ENCODE measurements at regions not wholly inside any gene's neighbourhood (a gene's known extent, or its start where the extent isn't known, plus 50 kb on each side); places are given as distances from the start of the nearest gene placed in this dataset.
"Not testable (repeated sequence)": the region's sequence is repeated elsewhere in the genome, so short reads cannot be mapped to it uniquely, and the experiment has no call there.

DNA sequence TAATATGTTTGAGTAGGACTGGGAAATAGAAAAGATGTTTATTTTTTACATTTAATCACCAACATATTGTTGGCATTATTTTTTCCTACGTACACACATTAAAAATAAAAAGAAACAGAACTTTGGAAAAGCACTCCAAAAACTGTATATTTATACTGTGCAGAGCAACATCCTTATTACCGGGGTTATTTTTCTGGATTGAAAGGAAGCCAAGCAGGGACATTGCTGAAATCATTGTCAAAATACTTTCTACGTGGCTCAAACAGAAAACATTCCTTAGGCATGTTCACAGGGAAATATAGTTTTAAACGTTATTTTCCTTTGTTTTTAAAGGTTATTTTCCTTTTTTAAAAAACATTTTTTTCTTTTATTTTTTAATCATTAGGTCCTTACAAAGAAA is 315.0 kb upstream of the SMIM21 start:
- DNase-seq (ENCODE audit: low spot score): no peak

DNA sequence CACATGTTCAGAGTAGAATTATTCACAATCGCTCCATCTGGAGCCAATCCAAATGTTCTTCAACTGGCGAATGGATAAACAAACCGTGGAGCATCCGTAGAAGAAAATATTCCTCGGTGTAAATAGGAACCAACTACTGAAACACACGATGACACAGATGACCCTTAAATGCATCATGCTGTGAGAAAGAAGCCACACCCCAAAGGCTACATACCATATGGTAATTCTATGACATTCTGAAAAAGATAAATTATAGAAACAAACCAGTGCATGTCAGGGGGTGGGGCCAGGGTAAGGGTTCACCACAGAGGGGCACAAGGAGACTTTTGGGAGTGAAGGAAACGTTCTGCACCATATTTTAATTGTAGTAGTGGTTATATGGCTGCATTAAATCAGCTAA is 312.2 kb upstream of the SMIM21 start:
- DNase-seq (ENCODE audit: low spot score): no peak

DNA sequence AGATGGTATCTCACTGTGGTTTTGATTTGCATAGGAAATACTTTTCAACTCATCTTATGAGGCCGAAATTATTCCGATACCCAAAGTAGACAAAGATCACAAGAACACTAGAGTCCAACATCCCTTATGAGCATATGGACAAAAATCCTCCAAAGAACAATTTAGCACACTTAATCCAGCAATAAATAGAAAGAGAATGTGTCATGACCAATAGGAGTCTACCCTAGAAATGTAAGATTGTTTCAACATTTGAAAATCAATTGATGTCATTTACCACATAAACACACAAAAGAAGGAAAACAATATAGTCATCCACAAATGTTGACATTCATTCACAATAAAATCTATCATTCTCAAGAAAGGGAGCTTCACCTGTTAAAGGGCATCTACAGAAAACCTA is 307.8 kb upstream of the SMIM21 start:
- no peak for DNase-seq (ENCODE audit: low spot score)

DNA sequence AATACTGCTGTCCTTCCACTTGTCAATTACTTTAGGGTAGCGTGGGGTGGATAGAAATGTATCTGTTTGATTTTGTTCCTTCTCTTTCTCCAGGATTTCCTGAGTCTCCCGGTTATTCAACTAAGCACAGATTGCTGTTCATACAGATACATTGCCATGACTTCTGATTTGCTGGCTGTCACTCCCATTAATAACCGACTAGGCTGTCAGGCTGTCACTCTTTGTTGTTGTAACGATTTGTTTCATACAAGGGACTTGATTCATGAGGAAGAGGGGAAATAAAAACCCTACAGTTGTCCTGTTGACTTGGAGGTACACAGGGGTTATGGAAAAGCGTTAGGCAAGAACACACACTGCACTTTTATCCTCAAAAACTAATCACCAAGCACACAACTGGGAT is 302.7 kb upstream of the SMIM21 start:
- no peak for DNase-seq (ENCODE audit: low spot score)

DNA sequence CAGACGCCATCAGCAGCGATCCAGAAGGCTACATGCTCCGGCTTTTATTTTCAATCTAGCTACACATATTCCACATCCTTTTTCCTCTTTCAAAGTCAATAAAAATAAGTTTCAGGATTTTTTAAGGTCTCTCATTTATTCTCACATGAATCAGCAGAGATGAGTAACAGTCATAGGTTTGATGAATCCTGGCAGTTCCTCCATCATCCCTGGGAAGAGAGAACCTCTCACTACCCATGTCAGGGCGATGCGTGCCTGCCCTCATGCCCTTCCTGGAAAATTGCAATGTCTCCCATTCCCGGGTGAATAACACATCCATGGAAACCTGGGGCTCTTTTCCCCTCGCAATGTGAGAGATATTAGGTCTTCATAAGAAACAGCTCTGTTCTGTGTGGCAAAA is 301.1 kb upstream of the SMIM21 start:
- DNase-seq (ENCODE audit: low spot score): no peak

DNA sequence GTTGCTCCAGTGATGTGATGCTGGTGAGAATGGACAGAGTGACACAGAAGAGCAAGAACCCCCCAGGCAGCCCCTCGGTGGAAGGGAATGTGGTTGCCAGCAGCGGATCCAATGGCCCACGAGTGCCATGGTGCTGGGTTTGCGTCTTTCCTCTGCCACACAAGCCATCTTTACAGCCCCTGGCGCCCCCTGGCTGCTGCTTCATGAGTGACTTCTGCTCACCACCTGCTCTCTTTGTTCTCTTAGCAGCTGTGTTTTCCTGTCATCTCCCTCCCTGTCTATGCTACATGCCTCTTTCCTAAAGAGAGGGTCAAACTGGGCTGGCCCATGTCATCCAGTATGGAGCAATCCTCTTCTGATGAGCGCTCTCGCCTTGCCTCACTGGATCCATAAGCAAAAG is 300.0 kb upstream of the SMIM21 start:
- peak; percentile 9 for DNase-seq (ENCODE audit: low spot score)

DNA sequence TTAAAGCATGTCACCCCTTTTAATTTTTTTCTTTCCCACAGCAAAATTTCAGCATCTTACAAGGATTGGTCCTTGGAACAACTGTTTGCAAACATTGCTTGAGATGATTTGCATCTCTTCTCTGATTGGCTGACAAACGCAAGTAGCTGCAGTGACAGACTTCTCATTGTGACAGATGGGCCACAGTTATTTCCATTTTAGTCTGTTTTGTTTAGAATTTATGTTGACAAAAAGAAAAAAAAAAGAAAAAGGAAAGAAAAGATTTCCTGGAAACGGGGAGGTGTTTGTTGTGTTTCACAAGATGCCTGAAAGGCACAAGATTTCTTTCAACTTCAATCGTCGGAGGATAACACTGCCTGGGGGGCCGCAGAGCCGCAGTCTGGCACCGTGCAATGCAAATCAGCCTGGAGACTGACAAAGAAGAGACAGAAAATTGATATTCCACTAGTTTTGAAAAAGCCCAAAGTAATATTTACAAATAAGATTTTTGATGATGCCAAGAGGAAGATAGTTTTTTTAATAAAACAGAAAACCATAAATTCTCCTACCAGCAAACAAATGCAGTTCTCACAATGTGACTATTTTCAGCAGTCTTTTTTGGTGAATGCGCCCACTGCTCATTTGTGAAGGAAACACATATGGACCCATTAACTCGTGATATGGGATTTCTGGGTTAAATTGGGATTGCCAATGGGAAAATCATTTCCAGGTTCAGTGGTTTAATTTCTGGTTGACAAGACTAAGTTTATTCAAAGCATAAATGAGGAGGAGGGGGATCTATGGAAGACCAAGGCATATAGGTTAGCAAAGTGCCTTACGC is 296.2 kb upstream of the SMIM21 start:
- DNase-seq (ENCODE audit: low spot score): no peak

DNA sequence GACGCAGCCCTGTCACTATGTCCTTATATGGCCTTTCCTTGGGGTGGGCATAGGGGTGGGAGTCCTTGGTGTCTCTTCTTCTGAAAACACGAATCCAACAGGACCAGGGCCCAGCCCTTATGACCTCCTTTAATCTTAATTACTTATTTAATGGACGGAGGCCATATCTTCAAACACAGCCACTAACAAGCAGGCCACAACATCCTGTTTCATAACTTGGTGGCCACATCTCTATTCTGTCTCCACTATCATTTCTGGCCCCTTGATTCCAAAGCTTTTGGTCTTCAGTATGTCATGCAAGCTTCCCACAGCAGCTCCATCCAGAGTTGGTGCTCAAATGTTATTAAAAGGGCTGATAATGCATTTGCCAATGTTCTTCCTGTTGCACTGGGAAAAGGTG is 287.3 kb upstream of the SMIM21 start:
- DNase-seq (ENCODE audit: low spot score): no peak

DNA sequence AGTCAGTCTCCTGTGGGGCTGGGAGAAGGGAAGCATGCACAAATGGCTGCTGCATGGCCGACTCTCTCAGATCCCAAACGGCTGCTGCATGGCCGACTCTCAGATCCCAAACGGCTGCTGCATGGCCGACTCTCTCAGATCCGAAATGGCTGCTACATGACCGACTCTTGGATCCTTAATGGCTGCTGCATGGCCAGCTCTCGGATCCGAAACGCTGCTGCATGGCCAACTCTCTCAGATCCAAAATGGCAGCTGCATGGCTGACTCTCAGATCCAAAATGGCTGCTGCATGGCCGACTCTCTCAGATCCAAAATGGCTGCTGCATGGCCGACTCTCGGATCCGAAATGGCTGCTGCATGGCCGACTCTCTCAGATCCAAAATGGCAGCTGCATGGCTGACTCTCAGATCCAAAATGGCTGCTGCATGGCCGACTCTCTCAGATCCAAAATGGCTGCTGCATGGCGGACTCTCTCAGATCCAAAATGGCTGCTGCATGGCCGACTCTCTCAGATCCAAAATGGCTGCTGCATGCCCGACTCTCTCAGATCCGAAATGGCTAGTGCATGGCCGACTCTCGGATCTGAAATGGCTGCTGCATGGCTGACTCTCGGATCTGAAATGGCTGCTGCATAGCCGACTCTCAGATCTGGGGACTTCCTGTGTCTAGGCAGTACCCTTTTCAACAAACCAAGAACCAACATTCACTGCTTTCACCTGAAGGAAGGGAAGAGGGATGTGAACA is 284.8 kb upstream of the SMIM21 start:
- DNase-seq (ENCODE audit: low spot score): not testable (repeated sequence)

DNA sequence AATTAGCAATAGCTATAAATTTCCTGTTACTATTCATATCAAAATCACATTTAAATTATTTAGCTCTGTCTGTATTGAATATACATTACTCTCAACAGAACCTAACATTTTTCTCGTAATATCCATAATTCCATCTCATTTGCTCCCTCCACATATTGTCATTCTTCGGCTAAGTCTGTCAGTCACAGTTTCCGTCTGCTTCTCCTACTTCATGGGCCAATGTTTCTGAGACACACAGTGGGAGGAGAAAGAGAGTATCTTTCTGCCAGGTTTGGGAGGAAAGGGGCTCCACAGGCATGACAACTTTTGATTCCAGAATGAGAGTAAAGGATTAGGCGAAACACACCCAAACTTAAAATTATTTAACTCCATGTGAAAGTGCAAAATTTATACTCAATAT is 273.1 kb upstream of the SMIM21 start:
- DNase-seq (ENCODE audit: low spot score): no peak

DNA sequence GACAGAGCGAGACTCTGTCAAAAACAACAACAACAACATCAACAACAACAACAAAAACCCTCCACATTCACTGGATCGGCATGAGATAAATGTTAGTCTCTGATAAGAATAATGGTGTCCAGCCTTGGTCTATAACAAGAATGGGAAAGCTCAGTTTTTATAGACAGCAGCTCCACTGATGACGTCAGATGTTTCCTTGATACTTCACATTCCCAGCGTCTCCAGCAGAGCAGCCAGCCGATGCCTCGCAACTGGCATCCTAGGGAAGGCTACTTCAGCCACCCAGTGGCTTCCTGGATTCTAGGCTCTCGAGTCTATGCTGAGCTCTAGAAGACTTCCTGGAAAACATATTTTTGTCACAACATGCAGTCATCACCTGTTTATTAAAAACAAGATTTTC is 271.4 kb upstream of the SMIM21 start:
- DNase-seq (ENCODE audit: low spot score): no peak

DNA sequence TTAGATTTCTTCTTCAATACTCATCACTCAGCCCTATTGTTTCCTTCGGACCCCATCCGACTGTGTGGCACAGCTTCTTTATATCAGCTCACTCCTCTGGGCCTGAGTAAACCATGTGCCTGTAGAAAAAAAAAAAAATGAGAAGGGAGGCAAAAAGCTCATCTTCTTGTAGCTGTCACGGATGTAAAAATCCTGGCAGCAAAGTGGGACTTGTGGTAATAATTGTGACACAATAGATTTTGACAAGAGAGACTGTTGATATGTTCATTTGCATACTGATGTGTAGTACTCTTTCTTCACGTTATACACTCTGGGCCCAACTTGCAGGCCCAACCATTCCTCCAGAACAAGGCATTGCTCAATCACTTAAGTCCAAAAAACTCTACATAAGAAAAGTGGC is 270.0 kb upstream of the SMIM21 start:
- DNase-seq (ENCODE audit: low spot score): no peak

DNA sequence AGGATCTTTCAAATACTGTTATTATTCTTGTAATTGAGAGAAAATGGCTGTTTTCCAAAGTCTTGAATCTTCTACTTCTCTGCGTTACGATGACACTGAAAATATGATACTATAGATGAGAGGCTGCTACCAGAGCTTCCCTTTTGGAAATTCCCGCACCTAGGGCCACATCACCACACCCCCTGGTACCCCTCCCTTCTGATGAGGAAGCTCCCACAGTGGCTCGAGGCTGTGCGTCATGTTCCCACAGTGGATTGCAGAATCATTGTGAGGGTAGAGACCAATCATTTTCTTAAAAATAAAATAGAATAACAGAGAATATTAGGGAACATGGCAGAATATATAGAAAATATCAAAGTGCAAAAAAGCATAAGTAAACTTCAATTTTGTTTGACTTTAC is 268.9 kb upstream of the SMIM21 start:
- DNase-seq (ENCODE audit: low spot score): no peak

DNA sequence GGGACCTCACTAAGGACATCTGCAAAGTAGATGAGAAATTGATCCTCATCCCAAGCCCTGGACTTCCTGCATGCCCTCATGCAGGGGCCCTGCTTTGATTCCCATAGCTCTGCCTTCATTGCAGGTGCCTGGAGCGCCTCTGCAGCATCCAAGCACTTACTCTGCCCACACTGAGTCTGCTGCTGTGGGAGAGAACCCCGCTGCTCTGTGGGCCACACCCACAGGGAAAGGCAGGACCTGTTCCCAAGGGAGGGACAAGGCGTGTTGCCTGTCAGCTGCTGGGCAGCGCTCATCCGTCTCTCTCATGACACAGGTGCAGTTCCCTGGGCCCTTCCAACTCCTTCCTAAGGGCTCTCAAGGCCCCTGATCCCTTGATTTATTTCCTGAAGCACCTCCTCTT is 266.8 kb upstream of the SMIM21 start:
- DNase-seq (ENCODE audit: low spot score): peak; percentile 0

DNA sequence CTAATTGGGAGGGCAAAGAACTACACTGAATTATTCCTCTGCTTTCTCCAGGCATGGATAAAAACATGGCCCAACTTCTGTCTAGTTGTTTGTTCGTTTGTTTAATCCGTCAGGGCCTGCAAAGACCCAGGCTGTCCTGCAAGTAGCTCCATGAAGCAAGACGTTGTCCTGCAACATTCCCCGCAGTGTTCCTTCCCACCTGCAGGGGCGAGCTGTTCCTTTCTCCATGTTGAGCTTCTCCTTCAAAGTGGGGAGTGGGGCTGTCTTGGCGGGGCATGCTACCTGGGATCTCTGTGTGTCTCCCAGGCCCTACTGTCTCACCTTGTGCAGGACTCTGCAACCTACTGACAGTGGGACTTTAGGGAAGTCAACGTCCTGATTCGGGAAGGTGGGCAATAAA is 264.0 kb upstream of the SMIM21 start:
- DNase-seq (ENCODE audit: low spot score): no peak

DNA sequence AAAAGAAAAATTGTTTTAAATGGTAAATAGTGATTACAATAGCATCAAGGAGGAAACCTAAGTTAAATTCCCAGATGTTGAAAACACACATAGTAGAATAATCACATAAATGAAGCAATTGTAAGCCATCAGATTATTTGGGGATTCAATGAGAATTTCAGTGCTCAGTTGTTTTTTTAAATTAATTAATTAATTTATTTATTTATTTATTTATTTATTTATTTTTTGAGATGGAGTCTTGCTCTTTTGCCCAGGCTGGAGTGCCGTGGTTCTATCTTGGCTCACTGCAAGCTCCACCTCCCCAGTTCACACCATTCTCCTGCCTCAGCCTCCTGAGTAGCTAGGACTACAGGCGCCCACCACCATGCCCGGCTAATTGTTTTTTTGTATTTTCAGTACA is 262.8 kb upstream of the SMIM21 start:
- DNase-seq (ENCODE audit: low spot score): not testable (repeated sequence)

DNA sequence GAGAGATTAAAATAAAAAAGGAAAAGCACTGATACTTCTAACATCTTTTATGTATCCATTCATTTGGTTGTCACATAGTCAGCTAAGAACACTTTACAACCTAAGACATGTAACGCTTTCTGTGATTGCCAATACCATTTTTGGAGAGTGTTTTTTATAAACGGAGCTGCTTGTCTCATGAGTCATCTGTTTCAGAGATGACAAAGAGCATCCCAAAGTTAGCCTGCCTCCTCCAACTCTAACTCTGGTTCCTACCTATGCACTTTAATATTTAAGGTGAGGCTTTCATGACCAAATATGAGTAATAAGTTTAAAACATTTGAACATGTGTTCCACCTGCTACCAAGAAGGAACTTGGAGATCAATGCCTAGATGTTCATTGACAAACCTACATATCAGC is 260.1 kb upstream of the SMIM21 start:
- no peak for DNase-seq (ENCODE audit: low spot score)

DNA sequence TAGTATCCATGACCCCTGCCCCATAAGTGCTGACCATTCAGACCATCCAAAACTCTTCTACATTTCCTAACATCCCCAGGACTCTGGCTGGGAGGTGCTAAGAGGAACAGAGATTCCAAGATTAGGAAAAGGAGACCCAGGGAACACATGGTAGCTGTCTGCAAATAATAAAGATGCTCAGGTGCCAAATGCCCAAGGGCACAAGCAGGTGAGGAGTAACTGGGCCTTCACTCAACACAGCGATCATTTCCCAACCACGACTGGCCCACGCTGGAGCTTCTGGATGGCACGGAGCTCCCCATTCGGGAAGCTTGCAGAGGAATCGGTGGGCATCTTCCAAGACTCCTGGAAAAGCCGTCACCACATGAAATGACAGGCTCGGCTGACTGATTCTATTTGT is 255.9 kb upstream of the SMIM21 start:
- DNase-seq (ENCODE audit: low spot score): no peak

DNA sequence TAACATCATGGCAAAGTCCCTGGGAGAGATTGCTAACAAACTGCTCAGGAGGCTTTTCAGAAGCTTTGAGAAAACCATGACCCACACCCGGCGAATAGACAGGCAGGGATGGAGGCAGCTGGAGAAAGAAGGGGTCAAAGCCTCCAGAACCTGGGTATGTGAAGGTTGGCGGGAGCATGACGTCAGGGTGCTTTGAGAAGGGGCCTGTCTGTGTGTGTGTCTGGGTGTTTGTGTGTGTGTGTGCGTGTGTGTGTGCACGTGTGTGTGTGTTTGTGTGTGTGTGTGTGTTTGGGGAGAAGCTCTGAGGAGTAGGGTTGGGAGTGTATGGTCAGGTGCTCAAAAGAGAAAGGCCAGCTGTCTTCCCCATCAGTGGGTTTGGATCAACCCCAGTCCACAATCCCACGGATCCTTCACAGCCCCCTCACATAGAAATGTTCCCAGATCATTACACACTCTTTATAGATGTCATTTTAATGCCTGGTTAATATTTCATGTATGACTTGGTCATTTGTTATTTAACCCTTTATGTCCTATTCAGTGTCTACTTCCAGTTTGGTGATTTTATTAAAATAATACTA is 254.1 kb upstream of the SMIM21 start:
- no peak for DNase-seq (ENCODE audit: low spot score)

DNA sequence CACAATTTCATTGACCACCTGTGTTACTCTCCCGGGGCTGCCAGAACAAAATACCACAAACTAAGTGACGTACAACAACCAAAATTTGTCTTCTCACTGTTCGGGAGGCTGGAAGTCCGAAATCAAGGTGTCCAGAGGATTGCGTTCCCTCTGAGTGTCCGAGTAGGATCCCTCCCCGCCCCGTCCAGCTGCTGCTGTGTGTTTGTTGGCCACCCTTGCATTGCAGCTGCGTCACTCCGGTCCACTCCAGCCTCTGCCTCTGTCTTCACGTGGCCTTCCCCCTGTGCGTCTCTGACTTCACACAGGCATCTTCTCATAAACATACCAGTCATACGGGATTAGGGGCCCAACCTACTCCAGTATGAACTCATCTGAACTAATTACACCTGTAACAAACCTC is 251.8 kb upstream of the SMIM21 start:
- no peak for DNase-seq (ENCODE audit: low spot score)

DNA sequence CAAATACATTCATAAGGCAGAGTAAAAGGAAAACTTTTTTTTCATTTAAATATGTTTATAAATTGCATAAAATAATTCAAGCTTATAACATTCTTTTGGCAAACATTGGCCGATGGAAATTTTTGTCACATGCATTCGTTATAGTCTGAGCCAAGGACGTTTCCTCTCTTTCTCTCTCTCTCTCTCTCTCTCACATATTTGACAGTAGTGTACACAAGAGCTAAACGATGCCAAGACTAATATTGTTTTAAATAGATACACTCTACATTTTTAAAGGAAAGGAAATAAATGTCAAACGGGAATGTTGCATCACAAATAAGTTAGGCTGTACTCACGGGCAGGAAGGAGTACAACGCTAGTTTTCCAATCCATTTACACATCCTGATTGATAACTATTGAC is 251.1 kb upstream of the SMIM21 start:
- no peak for DNase-seq (ENCODE audit: low spot score)

DNA sequence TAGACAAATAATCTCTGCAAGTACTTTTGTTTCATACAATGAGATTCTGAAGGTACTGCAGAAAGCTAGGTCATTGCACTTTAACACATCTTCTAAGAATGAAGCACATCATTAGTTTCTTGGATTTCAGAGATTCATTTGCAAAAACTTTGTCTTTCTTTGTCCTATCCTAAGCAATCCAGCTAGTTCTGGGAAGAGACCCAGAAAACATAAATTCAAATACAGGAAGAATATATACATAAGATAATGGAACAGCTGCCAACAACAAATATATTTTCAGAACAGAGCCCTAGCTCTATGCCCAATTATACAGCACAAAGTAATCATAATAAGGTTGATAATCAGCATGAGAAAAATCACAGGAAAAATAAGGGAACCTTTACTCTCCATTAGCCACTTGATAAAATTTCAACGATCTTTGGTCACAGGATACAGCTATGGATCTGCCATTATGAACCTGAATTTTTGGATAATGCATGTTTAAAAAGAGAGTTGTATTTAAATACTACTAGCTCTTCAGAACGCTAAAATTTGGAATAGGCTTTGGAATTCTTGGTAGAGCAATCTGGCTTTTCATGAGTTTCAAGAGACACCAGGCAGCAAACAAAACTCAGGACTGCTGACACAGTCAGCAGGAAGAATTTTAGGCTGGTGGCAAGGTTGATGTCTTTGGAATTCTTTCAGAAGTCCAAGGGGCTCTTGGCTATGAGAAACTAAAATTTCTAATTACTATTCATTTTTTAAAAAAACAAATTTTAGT is 250.4 kb upstream of the SMIM21 start:
- DNase-seq (ENCODE audit: low spot score): no peak

DNA sequence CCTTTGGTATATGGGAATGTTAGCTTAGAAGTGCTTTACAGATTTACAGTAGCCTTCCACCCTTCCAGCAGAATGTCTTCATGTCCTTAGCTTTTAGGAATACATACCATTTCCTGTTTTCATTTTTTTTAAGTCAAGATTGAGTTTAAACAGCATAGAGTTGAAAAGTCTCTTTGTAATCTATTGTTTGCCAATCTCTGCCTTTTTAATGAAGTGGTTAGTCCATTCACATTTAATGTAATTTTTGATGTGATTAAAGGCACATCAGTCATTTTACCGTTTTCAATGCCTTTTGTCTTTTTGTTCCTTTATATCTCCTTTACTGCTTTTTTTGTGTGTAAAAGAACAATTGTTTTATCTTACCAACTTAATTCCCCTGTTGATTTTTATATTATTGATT is 233.4 kb upstream of the SMIM21 start:
- no peak for DNase-seq (ENCODE audit: low spot score)

Data from SW480 (cell line).